DOHH2 (cell line): ENCODE measurements at regions not wholly inside any gene's neighbourhood (a gene's known extent, or its start where the extent isn't known, plus 50 kb on each side); places are given as distances from the start of the nearest gene placed in this dataset.
"Not testable (repeated sequence)": the region's sequence is repeated elsewhere in the genome, so short reads cannot be mapped to it uniquely, and the experiment has no call there.

Experiments used
- H3F3A ChIP-seq: fragments of 200-600 bp; sonication (generic), shearing (Covaris generic); 2 replicates; pipeline ENCODE4 v1.6.0; 2016; ENCODE audit warnings: antibody characterized with exemption, mild to moderate bottlenecking; ENCODE audit not compliant: control insufficient read depth, insufficient read depth
- H3K27ac ChIP-seq: fragments of 200-600 bp; sonication (generic); 2 replicates; pipeline ENCODE4 v1.5.1; 2014; ENCODE audit warnings: low read depth, mild to moderate bottlenecking, low read length, moderate library complexity
- H3K27me3 ChIP-seq: fragments of 200-600 bp; sonication (generic); 2 replicates; pipeline ENCODE4 v1.6.1; 2014; ENCODE audit warnings: mild to moderate bottlenecking, low read length, mixed read lengths; ENCODE audit not compliant: control insufficient read depth
- H3K36me3 ChIP-seq: fragments of 200-600 bp; sonication (generic); 2 replicates; pipeline ENCODE4 v1.6.1; 2014; ENCODE audit warnings: mild to moderate bottlenecking, low read length, moderate library complexity, mixed read lengths; ENCODE audit not compliant: control insufficient read depth
- H3K4me1 ChIP-seq: fragments of 200-600 bp; sonication (generic); 2 replicates; pipeline ENCODE4 v1.6.1; 2014; ENCODE audit warnings: mild to moderate bottlenecking, low read length, mixed read lengths; ENCODE audit not compliant: control insufficient read depth
- H3K4me2 ChIP-seq: fragments of 200-600 bp; sonication (generic); 2 replicates; pipeline ENCODE4 v1.6.0; 2014; ENCODE audit warnings: mild to moderate bottlenecking, low read length, moderate library complexity
- H3K4me3 ChIP-seq: fragments of 200-600 bp; sonication (generic); 2 replicates; pipeline ENCODE4 v1.5.1; 2014; ENCODE audit warnings: mild to moderate bottlenecking, low read length, mixed read lengths
- H3K79me2 ChIP-seq: fragments of 200-600 bp; sonication (generic); 2 replicates; pipeline ENCODE4 v1.6.1; 2014; ENCODE audit warnings: mild to moderate bottlenecking, low read length, mixed read lengths; ENCODE audit not compliant: control insufficient read depth
- H3K9me2 ChIP-seq: fragments of 200-600 bp; sonication (generic); replicated peaks from 2 replicates; pipeline ENCODE4 v1.6.1; 2014; ENCODE audit warnings: mild to moderate bottlenecking, low read length, mixed read lengths; ENCODE audit not compliant: control insufficient read depth
- H3K9me3 ChIP-seq: fragments of 200-600 bp; sonication (generic); 2 replicates; pipeline ENCODE4 v1.6.1; 2014; ENCODE audit warnings: antibody characterized with exemption, low read length, mixed read lengths; ENCODE audit not compliant: control insufficient read depth, insufficient read depth
- H4K20me1 ChIP-seq: fragments of 200-600 bp; sonication (generic); 2 replicates; pipeline ENCODE4 v1.6.0; 2014; ENCODE audit warnings: low read depth, mild to moderate bottlenecking, antibody characterized with exemption, low read length, moderate library complexity; ENCODE audit not compliant: control insufficient read depth, insufficient read depth
- CTCF ChIP-seq: fragments of 200-600 bp; sonication (generic); IDR thresholded peaks from one replicate; pipeline ENCODE4 v1.5.1; 2014; ENCODE audit warnings: antibody characterized with exemption, mild to moderate bottlenecking, low read depth, low read length; ENCODE audit not compliant: poor library complexity, severe bottlenecking

- Histone ChIP-seq H4K20me1 (peaks cover 14% of the 10 kb centered on the region), H3K36me3 (peaks cover 33% of the 10 kb centered on the region), H3K4me1 (peaks cover 16% of the 10 kb centered on the region), H3K4me3 (peak overlapping the region; percentile 87), H3K79me2 (peaks cover 44% of the 10 kb centered on the region), H3F3A (peaks cover 15% of the 10 kb centered on the region), H3K4me2 (peak overlapping the region; percentile 77), H3K27ac (peak overlapping the region; percentile 84)
- not testable (repeated sequence) for H3K9me2 ChIP-seq, H3K9me3 ChIP-seq, H3K27me3 ChIP-seq
- TF ChIP-seq CTCF = peak; percentile 56
Observed at GRCh38 chr17:45585037-45585733, 94.7 kb upstream of the PLEKHM1 start.

GRCh38 chr17:45585794-45586650 lies 95.5 kb upstream of the PLEKHM1 start:
- H3K9me2 ChIP-seq, H3K9me3 ChIP-seq, H3K27me3 ChIP-seq: not testable (repeated sequence)
- H3F3A ChIP-seq = peaks cover 15% of the 10 kb centered on the region
- peaks cover 16% of the 10 kb centered on the region for H3K4me1 ChIP-seq
- H3K36me3 ChIP-seq = peaks cover 30% of the 10 kb centered on the region
- H4K20me1 ChIP-seq = peaks cover 11% of the 10 kb centered on the region
- H3K79me2 ChIP-seq = peaks cover 36% of the 10 kb centered on the region
- peak overlapping the region; percentile 84 for H3K27ac ChIP-seq
- peak overlapping the region; percentile 87 for H3K4me3 ChIP-seq
- peak; percentile 19 for TF ChIP-seq CTCF
- peak overlapping the region; percentile 77 for H3K4me2 ChIP-seq

- H3K9me2 ChIP-seq, H3K9me3 ChIP-seq, H3K27ac ChIP-seq, H3K27me3 ChIP-seq, H4K20me1 ChIP-seq: not testable (repeated sequence)
- Histone ChIP-seq H3K79me2 (peaks cover 30% of the 10 kb centered on the region), H3K4me1 (peaks cover 16% of the 10 kb centered on the region), H3K4me3 (peak overlapping the region; percentile 87), H3F3A (peaks cover 15% of the 10 kb centered on the region), H3K4me2 (peak overlapping the region; percentile 77; the same call in 1 of the 2 replicates), H3K36me3 (peaks cover 25% of the 10 kb centered on the region)
Observed at GRCh38 chr17:45586651-45586934, 96.1 kb upstream of the PLEKHM1 start.

- H3K4me1 ChIP-seq = peaks cover 12% of the 10 kb centered on the region
- not testable (repeated sequence) for H3K9me2 ChIP-seq, H3K4me2 ChIP-seq, H3K27me3 ChIP-seq, H3K27ac ChIP-seq, H3K36me3 ChIP-seq, H4K20me1 ChIP-seq, H3K4me3 ChIP-seq, H3F3A ChIP-seq, H3K9me3 ChIP-seq, H3K79me2 ChIP-seq
- TF ChIP-seq CTCF = peak; percentile 49
Observed at GRCh38 chr17:45592433-45592923, 102.0 kb upstream of the PLEKHM1 start.

GRCh38 chr17:45596347-45596746 lies 105.8 kb upstream of the PLEKHM1 start:
- not testable (repeated sequence) for H3K9me3 ChIP-seq, H3K79me2 ChIP-seq, H3K9me2 ChIP-seq, H4K20me1 ChIP-seq, H3K36me3 ChIP-seq, H3K27me3 ChIP-seq, H3F3A ChIP-seq, H3K27ac ChIP-seq
- peak overlapping the region; percentile 31; the same call in 1 of the 2 replicates for H3K4me3 ChIP-seq
- peaks cover 18% of the 10 kb centered on the region for H3K4me1 ChIP-seq
- H3K4me2 ChIP-seq = peak overlapping the region; percentile 58
